ENCODE measurements at regions not wholly inside any gene's neighbourhood (a gene's known extent, or its start where the extent isn't known, plus 50 kb on each side); places are given as distances from the start of the nearest gene placed in this dataset.

DNA sequence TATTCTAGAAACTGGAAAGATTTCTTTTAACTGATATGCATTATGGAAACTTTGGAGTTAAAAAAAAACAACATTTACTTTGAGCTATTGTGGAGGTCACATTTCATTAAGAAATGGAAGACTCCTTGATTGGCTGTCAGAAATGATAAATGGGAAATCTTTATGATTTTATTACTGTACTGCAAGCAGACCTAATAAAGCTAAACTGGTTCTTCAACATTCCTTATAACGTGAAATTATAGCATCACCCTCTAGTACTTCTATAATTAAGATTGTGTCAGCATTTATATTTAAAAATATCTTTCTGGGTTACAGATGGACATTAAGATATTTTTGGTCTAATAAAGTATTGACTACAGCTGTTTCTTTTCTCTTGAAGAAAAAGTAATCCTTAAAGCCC, 213.8 kb upstream of the PACRGL start:
- no peaks in the 10 kb centered on the region for H3K9me3 ChIP-seq
- no peaks in the 10 kb centered on the region for H3K36me3 ChIP-seq
- no peak overlapping the region for H3K4me3 ChIP-seq
- DNase-seq (no peak), ATAC-seq (no peak)
- H3K27ac ChIP-seq = no peak overlapping the region
- no peaks in the 10 kb centered on the region for H3K27me3 ChIP-seq
- no peaks in the 10 kb centered on the region for H3K4me1 ChIP-seq
- intact Hi-C loops (cut with DNase I) = no loop called here
- TF ChIP-seq, protein P1, sequence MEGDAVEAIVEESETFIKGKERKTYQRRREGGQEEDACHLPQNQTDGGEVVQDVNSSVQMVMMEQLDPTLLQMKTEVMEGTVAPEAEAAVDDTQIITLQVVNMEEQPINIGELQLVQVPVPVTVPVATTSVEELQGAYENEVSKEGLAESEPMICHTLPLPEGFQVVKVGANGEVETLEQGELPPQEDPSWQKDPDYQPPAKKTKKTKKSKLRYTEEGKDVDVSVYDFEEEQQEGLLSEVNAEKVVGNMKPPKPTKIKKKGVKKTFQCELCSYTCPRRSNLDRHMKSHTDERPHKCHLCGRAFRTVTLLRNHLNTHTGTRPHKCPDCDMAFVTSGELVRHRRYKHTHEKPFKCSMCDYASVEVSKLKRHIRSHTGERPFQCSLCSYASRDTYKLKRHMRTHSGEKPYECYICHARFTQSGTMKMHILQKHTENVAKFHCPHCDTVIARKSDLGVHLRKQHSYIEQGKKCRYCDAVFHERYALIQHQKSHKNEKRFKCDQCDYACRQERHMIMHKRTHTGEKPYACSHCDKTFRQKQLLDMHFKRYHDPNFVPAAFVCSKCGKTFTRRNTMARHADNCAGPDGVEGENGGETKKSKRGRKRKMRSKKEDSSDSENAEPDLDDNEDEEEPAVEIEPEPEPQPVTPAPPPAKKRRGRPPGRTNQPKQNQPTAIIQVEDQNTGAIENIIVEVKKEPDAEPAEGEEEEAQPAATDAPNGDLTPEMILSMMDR (IDR thresholded peaks at IDR 0.05) = no peak

DNA sequence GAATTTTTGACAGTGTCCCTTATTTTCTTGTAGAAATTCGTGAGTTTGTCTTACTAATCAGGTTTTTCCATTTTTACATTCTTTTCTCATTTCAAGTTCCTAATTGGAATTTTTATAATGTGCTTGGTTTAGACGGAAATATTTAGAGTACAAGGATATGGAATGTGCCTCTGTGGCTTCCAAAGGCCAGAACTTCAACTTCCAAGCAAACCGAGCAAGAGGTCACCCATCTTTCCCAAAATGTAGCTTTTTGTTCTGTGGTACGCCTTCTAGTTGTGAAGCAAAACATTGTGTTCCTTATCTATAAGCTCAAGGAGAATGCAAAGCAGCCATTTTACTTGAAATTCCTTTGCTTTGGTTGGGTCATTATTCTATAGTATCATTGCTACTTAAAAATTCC, 212.8 kb upstream of the PACRGL start:
- Histone ChIP-seq H3K27me3 (no peaks in the 10 kb centered on the region), H3K4me1 (no peaks in the 10 kb centered on the region), H3K36me3 (no peaks in the 10 kb centered on the region), H3K4me3 (no peak overlapping the region), H3K9me3 (no peaks in the 10 kb centered on the region), H3K27ac (no peak overlapping the region)
- intact Hi-C loops (cut with DNase I) = no loop called here
- DNase-seq (no peak), ATAC-seq (no peak)
- TF ChIP-seq, protein P1 (IDR thresholded peaks at IDR 0.05) = no peak

DNA sequence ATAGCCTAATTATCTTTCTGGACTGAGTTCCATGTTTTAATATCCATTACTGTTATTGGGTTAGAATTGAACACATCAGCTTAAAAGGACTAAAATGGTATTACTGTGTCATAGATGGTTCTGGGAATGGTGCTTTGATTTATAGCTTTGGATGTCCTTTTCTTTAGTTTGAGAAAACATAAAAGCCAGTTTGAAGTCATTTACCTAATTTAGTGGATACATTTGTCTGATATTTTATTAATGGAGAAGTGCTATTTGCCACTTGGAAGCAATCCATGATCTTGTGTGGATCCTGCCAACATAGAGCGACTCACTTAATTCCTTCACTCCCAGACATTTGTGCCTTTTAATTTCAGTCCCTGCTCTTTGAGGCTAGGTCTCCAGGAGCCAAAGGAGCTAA, 212.4 kb upstream of the PACRGL start:
- intact Hi-C loops (cut with DNase I) = no loop called here
- Histone ChIP-seq H3K4me3 (no peak overlapping the region), H3K36me3 (no peaks in the 10 kb centered on the region), H3K27me3 (no peaks in the 10 kb centered on the region), H3K4me1 (no peaks in the 10 kb centered on the region), H3K27ac (no peak overlapping the region), H3K9me3 (no peaks in the 10 kb centered on the region)
- ATAC-seq (no peak), DNase-seq (no peak)
- TF ChIP-seq, protein P1 (IDR thresholded peaks at IDR 0.05) = no peak

DNA sequence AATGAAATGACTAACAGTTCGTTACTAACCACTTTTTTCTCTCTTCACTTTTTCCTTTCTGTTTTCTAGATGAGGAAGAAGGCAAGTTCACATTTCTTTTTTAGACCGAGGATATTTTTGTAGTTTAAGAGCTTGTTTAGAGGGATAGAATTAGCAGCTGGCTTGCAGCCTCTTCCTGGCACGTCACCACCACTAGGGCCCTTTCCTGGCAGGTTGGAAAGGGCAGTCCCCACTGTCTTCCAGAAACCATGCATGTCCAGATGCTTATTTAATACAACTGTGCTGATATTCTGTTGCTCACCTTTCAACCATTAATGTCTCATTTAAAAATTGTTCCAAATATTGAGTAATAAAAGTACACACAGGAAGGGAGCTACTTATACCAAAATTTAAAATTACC, 209.5 kb upstream of the PACRGL start:
- no peak overlapping the region for H3K4me3 ChIP-seq
- intact Hi-C loops (cut with DNase I) = no loop called here
- no peaks in the 10 kb centered on the region for H3K9me3 ChIP-seq
- TF ChIP-seq, protein P1 (IDR thresholded peaks at IDR 0.05) = no peak
- H3K27me3 ChIP-seq = no peaks in the 10 kb centered on the region
- ATAC-seq (no peak), DNase-seq (no peak)
- H3K36me3 ChIP-seq = no peaks in the 10 kb centered on the region
- H3K4me1 ChIP-seq = no peaks in the 10 kb centered on the region
- no peak overlapping the region for H3K27ac ChIP-seq

DNA sequence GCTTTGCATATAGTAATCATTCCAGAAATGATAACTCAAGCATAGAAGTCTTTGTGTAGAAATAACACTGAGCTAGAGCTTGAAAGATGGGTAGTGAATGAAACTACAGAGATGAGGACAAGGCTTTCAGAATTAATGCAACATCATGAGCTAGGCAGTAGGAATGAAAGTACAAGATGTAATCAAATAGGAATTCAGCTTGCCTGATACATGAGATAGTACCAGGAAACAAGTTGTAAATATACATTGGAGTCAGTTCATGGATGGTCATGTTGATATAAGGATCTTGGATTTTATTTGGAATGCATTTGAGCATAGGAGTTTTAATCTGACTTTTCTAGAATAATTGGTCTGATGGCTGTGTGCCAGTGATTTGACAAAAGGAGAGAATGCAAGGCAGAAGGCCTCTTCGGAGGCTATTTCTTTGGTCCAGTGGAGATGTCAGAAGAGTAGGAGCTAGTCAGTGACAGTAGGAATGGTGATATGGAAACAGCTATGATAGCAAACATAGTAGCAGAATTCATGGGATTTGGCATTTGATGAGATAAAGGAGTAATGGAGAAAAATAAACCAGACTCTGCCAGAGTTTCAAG, 206.4 kb upstream of the PACRGL start:
- Histone ChIP-seq H3K4me1 (no peaks in the 10 kb centered on the region), H3K36me3 (no peaks in the 10 kb centered on the region), H3K27ac (no peak overlapping the region), H3K4me3 (no peak overlapping the region), H3K9me3 (no peaks in the 10 kb centered on the region), H3K27me3 (no peaks in the 10 kb centered on the region)
- TF ChIP-seq, protein P1 (IDR thresholded peaks at IDR 0.05) = no peak
- no peak for ATAC-seq
- intact Hi-C loops (cut with DNase I) = no loop called here
- no peak for DNase-seq

All from left lung (tissue), 4 donors.